CD4-positive, alpha-beta T cell treated with Interleukin-17A for 1 hour (primary cell): ENCODE measurements at regions not wholly inside any gene's neighbourhood (a gene's known extent, or its start where the extent isn't known, plus 50 kb on each side); places are given as distances from the start of the nearest gene placed in this dataset.
"Not testable (repeated sequence)": the region's sequence is repeated elsewhere in the genome, so short reads cannot be mapped to it uniquely, and the experiment has no call there.

Experiments
- DNase-seq: peaks from one replicate; pipeline ENCODE4 v3.0.0-alpha.2; 2020

- no peak for DNase-seq
Observed at GRCh38 chr12:86647800-86648199, 391.6 kb upstream of the MGAT4C start.

- DNase-seq = no peak
Observed at GRCh38 chr12:86634456-86635410, 378.5 kb upstream of the MGAT4C start.

- DNase-seq = no peak
Observed at GRCh38 chr12:86627001-86627400, 370.8 kb upstream of the MGAT4C start.

- DNase-seq = no peak
Observed at GRCh38 chr12:86623267-86623666, 367.1 kb upstream of the MGAT4C start.

GRCh38 chr12:86621957-86622356, 365.8 kb upstream of the MGAT4C start:
- DNase-seq = no peak

GRCh38 chr12:86613311-86613710, 357.1 kb upstream of the MGAT4C start:
- no peak for DNase-seq

GRCh38 chr12:86608638-86609037, 352.4 kb upstream of the MGAT4C start:
- DNase-seq = no peak

GRCh38 chr12:86601550-86602308, 345.5 kb upstream of the MGAT4C start:
- no peak for DNase-seq

GRCh38 chr12:86600664-86601231, 344.6 kb upstream of the MGAT4C start:
- no peak for DNase-seq

- no peak for DNase-seq
Observed at GRCh38 chr12:86597431-86597830, 341.2 kb upstream of the MGAT4C start.

- DNase-seq = no peak
Observed at GRCh38 chr12:86590296-86590695, 334.1 kb upstream of the MGAT4C start.

- DNase-seq = no peak
Observed at GRCh38 chr12:86574143-86574542, 318.0 kb upstream of the MGAT4C start.

GRCh38 chr12:86572455-86572854, 316.3 kb upstream of the MGAT4C start:
- DNase-seq = no peak

GRCh38 chr12:86565038-86565437, 308.8 kb upstream of the MGAT4C start:
- DNase-seq = no peak

- not testable (repeated sequence) for DNase-seq
Observed at GRCh38 chr12:86555491-86555890, 299.3 kb upstream of the MGAT4C start.

GRCh38 chr12:86551146-86551571, 295.0 kb upstream of the MGAT4C start:
- DNase-seq = no peak

GRCh38 chr12:86550218-86551145, 294.3 kb upstream of the MGAT4C start:
- no peak for DNase-seq

GRCh38 chr12:86543716-86544115, 287.5 kb upstream of the MGAT4C start:
- no peak for DNase-seq

GRCh38 chr12:86530996-86531655, 274.9 kb upstream of the MGAT4C start:
- no peak for DNase-seq

- DNase-seq = no peak
Observed at GRCh38 chr12:86526060-86526595, 269.9 kb upstream of the MGAT4C start.

GRCh38 chr12:86523844-86524243, 267.7 kb upstream of the MGAT4C start:
- DNase-seq = no peak

- no peak for DNase-seq
Observed at GRCh38 chr12:86521870-86522269, 265.7 kb upstream of the MGAT4C start.
